ENCODE measurements at regions not wholly inside any gene's neighbourhood (a gene's known extent, or its start where the extent isn't known, plus 50 kb on each side); places are given as distances from the start of the nearest gene placed in this dataset.

GRCh38 chr5:113675166-113675565 lies 161.7 kb downstream of the YTHDC2 start:
- H2BK15ac ChIP-seq (ENCODE audit: low read depth, low read length) = no peak overlapping the region
- H2AK9ac ChIP-seq (replicated peaks; ENCODE audit: low read depth, low read length, poor library complexity) = no peak overlapping the region
- H2BK5ac ChIP-seq (ENCODE audit: low read depth, low read length, poor library complexity, severe bottlenecking) = no peak overlapping the region
- H2AFZ ChIP-seq (replicated peaks; ENCODE audit: low read length, poor library complexity) = no peak overlapping the region
- no peak overlapping the region for H2AK5ac ChIP-seq (ENCODE audit: low read depth, low read length)
- no peak for ATAC-seq (ENCODE audit: low read depth)
- in situ Hi-C loops (cut with MboI; ENCODE audit: low sequenced_read_pairs) (no loop called here), intact Hi-C loops (cut with micrococcal nuclease) (loop anchor here (10.0 kb wide), 1 partner anchor 1570 kb away; no protein-coding TSS in a partner anchor), dilution Hi-C loops (cut with HindIII; ENCODE audit: low sequenced_read_pairs, unreplicated experiment) (no loop called here)
- H3K23ac ChIP-seq (ENCODE audit: low read depth, low read length) = no peak overlapping the region
- TF ChIP-seq FOS (IDR thresholded peaks at IDR 0.05; ENCODE audit: low read depth, low read length) = no peak
- TF ChIP-seq NFE2L2 (IDR thresholded peaks at IDR 0.05; ENCODE audit: low read depth, low read length) = no peak
- no peak for TF ChIP-seq RFX5 (IDR thresholded peaks at IDR 0.05; ENCODE audit: low read depth, low read length)
- TF ChIP-seq MAFK (IDR thresholded peaks at IDR 0.05; ENCODE audit: low read depth, low read length) = no peak
- no peak for TF ChIP-seq RCOR1 (IDR thresholded peaks at IDR 0.05; ENCODE audit: insufficient replicate concordance, low read length)
- TF ChIP-seq RAD21 (IDR thresholded peaks at IDR 0.05; ENCODE audit: low read length) = no peak
- TF ChIP-seq CEBPB (IDR thresholded peaks at IDR 0.05; ENCODE audit: low read depth, low read length) = no peak
- TF ChIP-seq POLR2A (IDR thresholded peaks at IDR 0.05; ENCODE audit: low read depth, low read length) = no peak
- no peak for TF ChIP-seq MXI1 (IDR thresholded peaks at IDR 0.05; ENCODE audit: borderline replicate concordance, low read depth, low read length)
- TF ChIP-seq, protein P1, sequence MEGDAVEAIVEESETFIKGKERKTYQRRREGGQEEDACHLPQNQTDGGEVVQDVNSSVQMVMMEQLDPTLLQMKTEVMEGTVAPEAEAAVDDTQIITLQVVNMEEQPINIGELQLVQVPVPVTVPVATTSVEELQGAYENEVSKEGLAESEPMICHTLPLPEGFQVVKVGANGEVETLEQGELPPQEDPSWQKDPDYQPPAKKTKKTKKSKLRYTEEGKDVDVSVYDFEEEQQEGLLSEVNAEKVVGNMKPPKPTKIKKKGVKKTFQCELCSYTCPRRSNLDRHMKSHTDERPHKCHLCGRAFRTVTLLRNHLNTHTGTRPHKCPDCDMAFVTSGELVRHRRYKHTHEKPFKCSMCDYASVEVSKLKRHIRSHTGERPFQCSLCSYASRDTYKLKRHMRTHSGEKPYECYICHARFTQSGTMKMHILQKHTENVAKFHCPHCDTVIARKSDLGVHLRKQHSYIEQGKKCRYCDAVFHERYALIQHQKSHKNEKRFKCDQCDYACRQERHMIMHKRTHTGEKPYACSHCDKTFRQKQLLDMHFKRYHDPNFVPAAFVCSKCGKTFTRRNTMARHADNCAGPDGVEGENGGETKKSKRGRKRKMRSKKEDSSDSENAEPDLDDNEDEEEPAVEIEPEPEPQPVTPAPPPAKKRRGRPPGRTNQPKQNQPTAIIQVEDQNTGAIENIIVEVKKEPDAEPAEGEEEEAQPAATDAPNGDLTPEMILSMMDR (conservative IDR thresholded peaks at IDR 0.05; ENCODE audit: low read depth, low read length) = no peak
- TF ChIP-seq, protein P2, sequence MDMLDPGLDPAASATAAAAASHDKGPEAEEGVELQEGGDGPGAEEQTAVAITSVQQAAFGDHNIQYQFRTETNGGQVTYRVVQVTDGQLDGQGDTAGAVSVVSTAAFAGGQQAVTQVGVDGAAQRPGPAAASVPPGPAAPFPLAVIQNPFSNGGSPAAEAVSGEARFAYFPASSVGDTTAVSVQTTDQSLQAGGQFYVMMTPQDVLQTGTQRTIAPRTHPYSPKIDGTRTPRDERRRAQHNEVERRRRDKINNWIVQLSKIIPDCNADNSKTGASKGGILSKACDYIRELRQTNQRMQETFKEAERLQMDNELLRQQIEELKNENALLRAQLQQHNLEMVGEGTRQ (IDR thresholded peaks at IDR 0.05; ENCODE audit: low read depth, low read length) = no peak
- H3K9me1 ChIP-seq (ENCODE audit: insufficient read depth, low read length) = no peaks in the 10 kb centered on the region
- H4K91ac ChIP-seq (ENCODE audit: insufficient read depth, low read depth, low read length) = no peak overlapping the region
- no peaks in the 10 kb centered on the region for H3K36me3 ChIP-seq (ENCODE audit: control insufficient read depth, insufficient read depth, low read length)
- no CpG with 5 or more reads among the region's 3 CpGs for WGBS, 2 experiments (ENCODE audit: extremely low coverage in 2 of 2, insufficient read length in 1 of 2)
- no peak overlapping the region for H3K9ac ChIP-seq (ENCODE audit: low read depth, low read length)
- no peaks in the 10 kb centered on the region for H3K4me1 ChIP-seq (ENCODE audit: control insufficient read depth, insufficient read depth, low read length)
- H3K4me2 ChIP-seq (ENCODE audit: low read depth, low read length) = no peak overlapping the region
- no peaks in the 10 kb centered on the region for H3K9me3 ChIP-seq (ENCODE audit: control insufficient read depth, insufficient read depth, low read length)
- BruUV-seq (replicated peaks) = no TSS peak
- no peak overlapping the region for H4K8ac ChIP-seq (ENCODE audit: low read depth in 2 of 2, low read length in 2 of 2)
- no peak overlapping the region for H3K56ac ChIP-seq (ENCODE audit: extremely low read depth, insufficient read depth, low read length)
- ChIA-PET CTCF (no interaction called here), POLR2A (ENCODE audit: unreplicated experiment) (no interaction called here)
- no peak for DNase-seq
- no peak overlapping the region for H2BK120ac ChIP-seq (ENCODE audit: low read depth, low read length)
- H4K5ac ChIP-seq (ENCODE audit: low read depth, low read length) = peak overlapping the region; percentile 48; the same call in 1 of the 2 replicates
- no peak overlapping the region for H2BK20ac ChIP-seq (ENCODE audit: low read depth, low read length)
- H3K27me3 ChIP-seq (ENCODE audit: control insufficient read depth, insufficient read depth, low read length) = no peaks in the 10 kb centered on the region; the same call in 1 of the 2 replicates
- no peak overlapping the region for H3K14ac ChIP-seq (replicated peaks; ENCODE audit: low read depth, low read length)
- peak overlapping the region; percentile 52; the same call in 1 of the 2 replicates for H3K18ac ChIP-seq (ENCODE audit: low read depth, low read length)
- H3K79me1 ChIP-seq (ENCODE audit: low read depth in 1 of 2, low read length in 2 of 2) = no peaks in the 10 kb centered on the region
- H4K20me1 ChIP-seq (ENCODE audit: insufficient read depth, low read length) = no peaks in the 10 kb centered on the region
- no peak overlapping the region for H3K27ac ChIP-seq (ENCODE audit: insufficient read depth, low read length)
- H3K4ac ChIP-seq (ENCODE audit: low read depth, low read length) = no peak overlapping the region
- no peak overlapping the region for H3K4me3 ChIP-seq (ENCODE audit: insufficient read depth, low read depth, low read length)
